ENCODE measurements at regions not wholly inside any gene's neighbourhood (a gene's known extent, or its start where the extent isn't known, plus 50 kb on each side); places are given as distances from the start of the nearest gene placed in this dataset.
"Not testable (repeated sequence)": the region's sequence is repeated elsewhere in the genome, so short reads cannot be mapped to it uniquely, and the experiment has no call there.

DNA sequence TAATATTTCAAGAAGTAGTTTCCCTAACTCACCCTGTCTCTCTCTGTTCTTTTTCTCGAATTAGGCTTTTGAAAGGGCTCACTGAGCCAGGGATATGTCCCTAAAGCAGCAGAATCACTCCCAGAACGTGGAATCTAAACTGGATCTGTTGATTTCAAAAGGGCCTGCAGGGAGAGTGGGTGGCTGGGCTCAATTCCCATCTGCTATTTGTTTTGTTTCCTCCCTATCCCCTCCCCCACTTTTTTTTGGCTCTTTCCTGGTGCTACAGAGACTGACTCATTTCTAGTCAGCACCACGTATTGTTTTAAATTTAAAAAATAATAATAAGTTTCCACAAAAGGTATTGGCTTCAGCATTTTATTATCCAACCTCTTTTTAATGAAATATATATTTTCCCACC, 961.5 kb downstream of the FAM181B start:
- Histone ChIP-seq H3K27me3 (ENCODE audit: insufficient read depth, poor library complexity, severe bottlenecking) (no peaks in the 10 kb centered on the region), H3K27ac (replicated peaks) (no peak overlapping the region), H3K4me3 (replicated peaks; ENCODE audit: insufficient read depth, low read length) (no peak overlapping the region)
- no peak for DNase-seq (ENCODE audit: low read depth in 1 of 2, low spot score in 1 of 2)
- TF ChIP-seq, protein P1, sequence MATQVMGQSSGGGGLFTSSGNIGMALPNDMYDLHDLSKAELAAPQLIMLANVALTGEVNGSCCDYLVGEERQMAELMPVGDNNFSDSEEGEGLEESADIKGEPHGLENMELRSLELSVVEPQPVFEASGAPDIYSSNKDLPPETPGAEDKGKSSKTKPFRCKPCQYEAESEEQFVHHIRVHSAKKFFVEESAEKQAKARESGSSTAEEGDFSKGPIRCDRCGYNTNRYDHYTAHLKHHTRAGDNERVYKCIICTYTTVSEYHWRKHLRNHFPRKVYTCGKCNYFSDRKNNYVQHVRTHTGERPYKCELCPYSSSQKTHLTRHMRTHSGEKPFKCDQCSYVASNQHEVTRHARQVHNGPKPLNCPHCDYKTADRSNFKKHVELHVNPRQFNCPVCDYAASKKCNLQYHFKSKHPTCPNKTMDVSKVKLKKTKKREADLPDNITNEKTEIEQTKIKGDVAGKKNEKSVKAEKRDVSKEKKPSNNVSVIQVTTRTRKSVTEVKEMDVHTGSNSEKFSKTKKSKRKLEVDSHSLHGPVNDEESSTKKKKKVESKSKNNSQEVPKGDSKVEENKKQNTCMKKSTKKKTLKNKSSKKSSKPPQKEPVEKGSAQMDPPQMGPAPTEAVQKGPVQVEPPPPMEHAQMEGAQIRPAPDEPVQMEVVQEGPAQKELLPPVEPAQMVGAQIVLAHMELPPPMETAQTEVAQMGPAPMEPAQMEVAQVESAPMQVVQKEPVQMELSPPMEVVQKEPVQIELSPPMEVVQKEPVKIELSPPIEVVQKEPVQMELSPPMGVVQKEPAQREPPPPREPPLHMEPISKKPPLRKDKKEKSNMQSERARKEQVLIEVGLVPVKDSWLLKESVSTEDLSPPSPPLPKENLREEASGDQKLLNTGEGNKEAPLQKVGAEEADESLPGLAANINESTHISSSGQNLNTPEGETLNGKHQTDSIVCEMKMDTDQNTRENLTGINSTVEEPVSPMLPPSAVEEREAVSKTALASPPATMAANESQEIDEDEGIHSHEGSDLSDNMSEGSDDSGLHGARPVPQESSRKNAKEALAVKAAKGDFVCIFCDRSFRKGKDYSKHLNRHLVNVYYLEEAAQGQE (IDR thresholded peaks at IDR 0.05; ENCODE audit: insufficient replicate concordance, low read depth) = no peak
- no peak for TF ChIP-seq SPI1 (IDR thresholded peaks at IDR 0.05; ENCODE audit: borderline replicate concordance, low read depth)
- TF ChIP-seq POLR2AphosphoS5 (IDR thresholded peaks at IDR 0.05; ENCODE audit: low read depth) = no peak
- TF ChIP-seq, protein P2, sequence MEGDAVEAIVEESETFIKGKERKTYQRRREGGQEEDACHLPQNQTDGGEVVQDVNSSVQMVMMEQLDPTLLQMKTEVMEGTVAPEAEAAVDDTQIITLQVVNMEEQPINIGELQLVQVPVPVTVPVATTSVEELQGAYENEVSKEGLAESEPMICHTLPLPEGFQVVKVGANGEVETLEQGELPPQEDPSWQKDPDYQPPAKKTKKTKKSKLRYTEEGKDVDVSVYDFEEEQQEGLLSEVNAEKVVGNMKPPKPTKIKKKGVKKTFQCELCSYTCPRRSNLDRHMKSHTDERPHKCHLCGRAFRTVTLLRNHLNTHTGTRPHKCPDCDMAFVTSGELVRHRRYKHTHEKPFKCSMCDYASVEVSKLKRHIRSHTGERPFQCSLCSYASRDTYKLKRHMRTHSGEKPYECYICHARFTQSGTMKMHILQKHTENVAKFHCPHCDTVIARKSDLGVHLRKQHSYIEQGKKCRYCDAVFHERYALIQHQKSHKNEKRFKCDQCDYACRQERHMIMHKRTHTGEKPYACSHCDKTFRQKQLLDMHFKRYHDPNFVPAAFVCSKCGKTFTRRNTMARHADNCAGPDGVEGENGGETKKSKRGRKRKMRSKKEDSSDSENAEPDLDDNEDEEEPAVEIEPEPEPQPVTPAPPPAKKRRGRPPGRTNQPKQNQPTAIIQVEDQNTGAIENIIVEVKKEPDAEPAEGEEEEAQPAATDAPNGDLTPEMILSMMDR (IDR thresholded peaks at IDR 0.05; ENCODE audit: insufficient read depth, low read length) = no peak
- TF ChIP-seq GABPA (IDR thresholded peaks at IDR 0.05; ENCODE audit: low read depth) = no peak

DNA sequence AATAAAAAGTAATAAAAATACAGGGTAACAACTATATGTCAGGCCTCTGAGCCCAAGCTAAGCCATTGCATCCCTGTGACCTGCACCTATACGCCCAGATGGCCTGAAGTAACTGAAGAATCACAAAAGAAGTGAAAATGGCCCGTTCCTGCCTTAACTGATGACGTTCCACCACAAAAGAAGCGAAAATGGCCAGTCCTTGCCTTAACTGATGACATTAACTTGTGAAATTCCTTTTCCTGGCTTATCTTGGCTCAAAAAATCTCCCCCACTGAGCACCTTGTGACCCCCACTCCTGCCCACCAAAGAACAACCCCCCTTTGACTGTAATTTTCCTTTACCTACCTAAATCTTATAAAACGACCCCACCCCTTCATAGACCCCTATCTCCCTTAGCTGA, 963.8 kb downstream of the FAM181B start:
- H3K4me3 ChIP-seq (replicated peaks; ENCODE audit: insufficient read depth, low read length); DNase-seq (ENCODE audit: low read depth in 1 of 2, low spot score in 1 of 2); H3K27me3 ChIP-seq (ENCODE audit: insufficient read depth, poor library complexity, severe bottlenecking); H3K27ac ChIP-seq (replicated peaks): not testable (repeated sequence)

DNA sequence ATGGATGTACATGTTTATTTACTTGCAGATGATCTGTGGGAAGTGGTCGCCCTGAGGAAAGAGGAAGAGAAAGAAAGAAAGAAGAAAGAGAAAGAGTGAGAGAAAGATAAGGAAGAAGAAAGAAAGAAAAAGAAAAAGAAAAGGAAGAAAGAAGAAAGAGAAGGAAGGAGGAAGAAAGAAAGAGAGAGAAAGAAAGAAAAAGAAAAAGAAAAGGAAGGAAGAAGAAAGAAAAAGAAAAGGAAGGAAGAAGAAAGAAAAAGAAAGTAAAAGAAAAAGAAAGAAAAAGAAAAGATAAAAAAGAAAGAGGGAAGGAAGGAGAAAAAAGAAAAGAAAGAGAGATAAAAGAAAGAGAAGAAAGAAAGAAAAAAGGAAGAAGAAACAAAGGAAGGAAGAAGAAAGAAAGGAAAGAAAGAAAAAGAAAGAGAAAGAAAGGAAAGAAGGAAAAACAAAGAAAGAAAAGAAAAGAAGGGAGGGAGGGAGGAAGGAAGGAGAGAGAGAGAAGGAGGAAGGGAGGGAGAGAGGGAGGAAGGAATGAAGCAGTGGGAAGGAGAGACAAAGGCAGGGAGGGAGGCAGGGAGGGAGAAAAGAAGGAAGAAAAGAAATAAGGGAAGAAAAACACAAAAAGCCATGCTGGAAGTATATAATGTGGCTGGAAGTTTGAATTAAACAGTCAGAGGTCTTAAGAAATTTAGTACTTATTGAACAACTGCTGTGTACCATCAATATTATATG, 976.6 kb downstream of the FAM181B start:
- no peak for DNase-seq (ENCODE audit: low read depth in 1 of 2, low spot score in 1 of 2)
- no peak overlapping the region for H3K27ac ChIP-seq (replicated peaks)
- peaks cover 1% of the 10 kb centered on the region for H3K27me3 ChIP-seq (ENCODE audit: insufficient read depth, poor library complexity, severe bottlenecking)
- TF ChIP-seq GABPA (IDR thresholded peaks at IDR 0.05; ENCODE audit: low read depth) = no peak
- TF ChIP-seq, protein P1 (IDR thresholded peaks at IDR 0.05; ENCODE audit: insufficient replicate concordance, low read depth) = no peak
- TF ChIP-seq POLR2AphosphoS5 (IDR thresholded peaks at IDR 0.05; ENCODE audit: low read depth) = no peak
- TF ChIP-seq SPI1 (IDR thresholded peaks at IDR 0.05; ENCODE audit: borderline replicate concordance, low read depth) = no peak
- TF ChIP-seq, protein P2 (IDR thresholded peaks at IDR 0.05; ENCODE audit: insufficient read depth, low read length) = no peak
- no peak overlapping the region for H3K4me3 ChIP-seq (replicated peaks; ENCODE audit: insufficient read depth, low read length)

DNA sequence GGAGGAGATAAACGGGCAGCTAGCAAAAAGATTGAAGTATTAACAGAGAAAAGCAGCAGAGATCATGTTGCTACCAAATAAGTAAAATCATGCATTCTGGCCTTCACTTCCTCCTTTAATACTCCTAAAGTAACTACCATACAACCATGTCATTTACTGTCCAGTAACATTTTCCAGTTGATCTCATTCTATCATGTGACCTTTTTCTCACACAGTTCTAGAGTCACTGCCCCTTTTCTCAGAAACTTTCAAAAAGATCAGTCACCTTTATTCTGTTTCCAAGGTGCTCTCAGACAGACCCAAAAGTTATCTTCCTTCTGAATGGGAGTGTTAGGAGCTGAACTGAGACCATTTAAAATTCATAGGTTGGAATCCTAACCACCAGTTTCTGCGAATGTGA, 984.4 kb downstream of the FAM181B start:
- H3K4me3 ChIP-seq (replicated peaks; ENCODE audit: insufficient read depth, low read length) = no peak overlapping the region
- no peaks in the 10 kb centered on the region for H3K27me3 ChIP-seq (ENCODE audit: insufficient read depth, poor library complexity, severe bottlenecking)
- H3K27ac ChIP-seq (replicated peaks) = no peak overlapping the region
- DNase-seq (ENCODE audit: low read depth in 1 of 2, low spot score in 1 of 2) = no peak
- TF ChIP-seq GABPA (IDR thresholded peaks at IDR 0.05; ENCODE audit: low read depth) (no peak), SPI1 (IDR thresholded peaks at IDR 0.05; ENCODE audit: borderline replicate concordance, low read depth) (no peak), POLR2AphosphoS5 (IDR thresholded peaks at IDR 0.05; ENCODE audit: low read depth) (no peak)
- TF ChIP-seq, protein P2 (IDR thresholded peaks at IDR 0.05; ENCODE audit: insufficient read depth, low read length) = no peak
- TF ChIP-seq, protein P1 (IDR thresholded peaks at IDR 0.05; ENCODE audit: insufficient replicate concordance, low read depth) = no peak

All from HL-60 (cell line).